H1 (cell line): ENCODE measurements at regions not wholly inside any gene's neighbourhood (a gene's known extent, or its start where the extent isn't known, plus 50 kb on each side); places are given as distances from the start of the nearest gene placed in this dataset.

ENCODE experiments used
- CTCF ChIA-PET: fragments of 300-600 bp; sonication (Branson Sonifier 250); formaldehyde crosslinking; loops from one replicate; lab custom pipeline; 2021; ENCODE audit not compliant: partially characterized antibody; lab: Charles Lee
- POLR2A ChIA-PET: fragments of 300-600 bp; sonication (Branson Sonifier 250); formaldehyde crosslinking; loops from one replicate; lab custom pipeline; 2021; ENCODE audit warnings: inconsistent platforms; ENCODE audit not compliant: partially characterized antibody; lab: Charles Lee
- DNase-seq, 2 experiments: peaks; one replicate each; pipeline versions ENCODE4 v3.0.0 to v3.0.0-alpha.2; 2010 to 2022; ENCODE audit warnings: low spot score in 2 of 2, low read depth in 1 of 2, mixed read lengths in 1 of 2
- FAIRE-seq: peaks from 2 replicates; lab custom pipeline; 2011; peaks lifted over from hg19 to GRCh38; lab: Jason Lieb, UNC
- H2AFZ ChIP-seq: 2 replicates; pipeline ENCODE4 v1.8.1; 2012; ENCODE audit warnings: low read length, inconsistent platforms
- H2AK5ac ChIP-seq: 2 replicates; pipeline ENCODE4 v1.6.1; 2013; ENCODE audit warnings: low read depth, low read length
- H2BK120ac ChIP-seq: replicated peaks from 2 replicates; pipeline ENCODE3; 2013; ENCODE audit warnings: low read depth, low read length, inconsistent platforms
- H2BK12ac ChIP-seq: 2 replicates; pipeline ENCODE4 v1.6.1; 2013; ENCODE audit warnings: low read depth, low read length
- H2BK15ac ChIP-seq: 2 replicates; pipeline ENCODE4 v1.6.1; 2013; ENCODE audit warnings: low read length
- H2BK20ac ChIP-seq: 2 replicates; pipeline ENCODE4 v1.6.1; 2013; ENCODE audit warnings: low read length
- H2BK5ac ChIP-seq: 2 replicates; pipeline ENCODE4 v1.6.1; 2013; ENCODE audit warnings: low read depth, low read length
- H3K14ac ChIP-seq: 2 replicates; pipeline ENCODE4 v1.6.1; 2013; ENCODE audit warnings: inconsistent platforms; ENCODE audit not compliant: insufficient read length
- H3K18ac ChIP-seq: 2 replicates; pipeline ENCODE4 v1.6.1; 2013; ENCODE audit warnings: low read length; ENCODE audit errors: extremely low read depth
- H3K23ac ChIP-seq: 2 replicates; pipeline ENCODE4 v1.6.1; 2013; ENCODE audit warnings: inconsistent platforms; ENCODE audit not compliant: insufficient read length
- H3K23me2 ChIP-seq: 2 replicates; pipeline ENCODE4 v1.6.1; 2013; ENCODE audit warnings: low read depth, low read length
- H3K27ac ChIP-seq: 2 replicates; pipeline ENCODE4 v1.6.1; 2011; ENCODE audit warnings: low read depth, low read length, inconsistent platforms
- H3K27me3 ChIP-seq, 4 experiments: replicated peaks in 1 of 4; 1 replicate in 1 of 4; 2 replicates in 3 of 4; pipeline versions ENCODE4 v1.6.1 to v1.8.1; 2011 to 2013; ENCODE audit warnings: low read length in 3 of 4, mild to moderate bottlenecking in 3 of 4, inconsistent platforms in 2 of 4, mixed read lengths in 2 of 4, moderate library complexity in 1 of 4; ENCODE audit not compliant: control insufficient read depth in 3 of 4, insufficient read depth in 3 of 4; ENCODE audit errors: extremely low read depth in 1 of 4
- H3K36me3 ChIP-seq, 4 experiments: 2 replicates each; pipeline versions ENCODE4 v1.6.1 to v1.8.1; 2011 to 2013; ENCODE audit warnings: mild to moderate bottlenecking in 4 of 4, low read length in 3 of 4, moderate library complexity in 2 of 4, control low read depth in 1 of 4, inconsistent platforms in 1 of 4; ENCODE audit not compliant: insufficient read depth in 4 of 4, control insufficient read depth in 2 of 4
- H3K4ac ChIP-seq: replicated peaks from 2 replicates; pipeline ENCODE3; 2013; ENCODE audit warnings: low read length, low read depth, mixed read lengths, inconsistent platforms; ENCODE audit not compliant: insufficient read length
- H3K4me1 ChIP-seq, 4 experiments: replicated peaks in 1 of 4; 1 replicate in 1 of 4; 2 replicates in 3 of 4; pipeline versions ENCODE4 v1.6.1 to v1.8.1; 2011 to 2013; ENCODE audit warnings: low read length in 3 of 4, inconsistent platforms in 2 of 4, mixed read lengths in 1 of 4; ENCODE audit not compliant: insufficient read depth in 4 of 4, control insufficient read depth in 3 of 4
- H3K4me2 ChIP-seq, 2 experiments: 2 replicates each; pipeline versions ENCODE4 v1.6.1 to v1.8.1; 2011 to 2013; ENCODE audit warnings: low read depth in 2 of 2, low read length in 2 of 2, control low read depth in 1 of 2, inconsistent platforms in 1 of 2, mild to moderate bottlenecking in 1 of 2; ENCODE audit not compliant: insufficient read depth in 1 of 2
- H3K4me3 ChIP-seq, 4 experiments: fragments of 200-600, 300-600 bp in 1 of 4; sonication (generic), shearing (Covaris generic), sonication (Bioruptor Twin) in 1 of 4; 2 replicates each; pipeline versions ENCODE4 v1.5.1 to v1.8.1; 2011 to 2016; ENCODE audit warnings: low read length in 4 of 4, low read depth in 3 of 4, control low read depth in 2 of 4, inconsistent platforms in 2 of 4, mild to moderate bottlenecking in 2 of 4, mixed read lengths in 1 of 4, moderate library complexity in 1 of 4; ENCODE audit not compliant: insufficient read depth in 2 of 4; ENCODE audit errors: extremely low read depth in 1 of 4
- H3K56ac ChIP-seq: replicated peaks from 2 replicates; pipeline ENCODE3; 2013; ENCODE audit warnings: low read depth, mild to moderate bottlenecking, mixed read lengths, low read length, inconsistent platforms; ENCODE audit not compliant: insufficient read length
- H3K79me1 ChIP-seq: 2 replicates; pipeline ENCODE4 v1.6.1; 2013; ENCODE audit warnings: low read depth, low read length, control low read depth
- H3K79me2 ChIP-seq, 2 experiments: 2 replicates each; pipeline versions ENCODE4 v1.6.1 to v1.8.1; 2012 to 2013; ENCODE audit warnings: low read length in 2 of 2, mild to moderate bottlenecking in 2 of 2, inconsistent platforms in 1 of 2; ENCODE audit not compliant: insufficient read depth in 2 of 2, control insufficient read depth in 1 of 2
- H3K9ac ChIP-seq, 4 experiments: replicated peaks in 1 of 4; 1 replicate in 1 of 4; 2 replicates in 3 of 4; pipeline versions ENCODE4 v1.6.1 to v1.8.1; 2011 to 2013; ENCODE audit warnings: low read depth in 3 of 4, low read length in 3 of 4, control low read depth in 2 of 4, mild to moderate bottlenecking in 2 of 4, moderate library complexity in 2 of 4, inconsistent platforms in 1 of 4; ENCODE audit errors: extremely low read depth in 1 of 4
- H3K9me3 ChIP-seq, 2 experiments: 2 replicates each; pipeline versions ENCODE4 v1.6.1 to v1.8.1; 2012 to 2013; ENCODE audit warnings: mild to moderate bottlenecking in 2 of 2, moderate library complexity in 2 of 2, control low read depth in 1 of 2, inconsistent platforms in 1 of 2, low read depth in 1 of 2, low read length in 1 of 2, mixed read lengths in 1 of 2; ENCODE audit not compliant: insufficient read depth in 2 of 2
- H4K20me1 ChIP-seq, 2 experiments: replicated peaks in 1 of 2; 2 replicates each; pipeline versions ENCODE3 to v1.8.1; 2011 to 2013; ENCODE audit warnings: inconsistent platforms in 2 of 2, low read length in 2 of 2, mild to moderate bottlenecking in 1 of 2; ENCODE audit not compliant: insufficient read depth in 2 of 2, control insufficient read depth in 1 of 2
- H4K5ac ChIP-seq: 2 replicates; pipeline ENCODE4 v1.6.1; 2013; ENCODE audit warnings: low read length, low read depth, mixed read lengths, inconsistent platforms; ENCODE audit not compliant: insufficient read length
- H4K8ac ChIP-seq: 2 replicates; pipeline ENCODE4 v1.8.0; 2013; ENCODE audit warnings: mild to moderate bottlenecking, moderate library complexity, low read length, inconsistent platforms; ENCODE audit not compliant: insufficient read depth; ENCODE audit errors: extremely low read depth
- H4K91ac ChIP-seq: replicated peaks from 2 replicates; pipeline ENCODE3; 2013; ENCODE audit warnings: low read length, mixed read lengths, inconsistent platforms; ENCODE audit not compliant: insufficient read length
- EP300 ChIP-seq, 2 experiments: IDR thresholded peaks; 1 replicate in 1 of 2; 2 replicates in 1 of 2; pipeline ENCODE4 v1.6.1; 2011 to 2012; ENCODE audit warnings: low read depth in 2 of 2, low read length in 2 of 2, mild to moderate bottlenecking in 2 of 2, borderline replicate concordance in 1 of 2, inconsistent platforms in 1 of 2, moderate library complexity in 1 of 2
- RAD21 ChIP-seq, 2 experiments: IDR thresholded peaks in 1 of 2; conservative IDR thresholded peaks in 1 of 2; 2 replicates each; pipeline ENCODE4 v1.6.1; 2011; ENCODE audit warnings: low read depth in 2 of 2, low read length in 2 of 2, improper control_type of control experiment in 1 of 2, inconsistent platforms in 1 of 2, mild to moderate bottlenecking in 1 of 2, moderate library complexity in 1 of 2
- WGBS, 2 experiments: shearing (Covaris generic) in 1 of 2; methylation state at CpG; one replicate each; pipeline versions ENCODE4 v1.1.6 to v1.1.7; 2013 to 2015; ENCODE audit warnings: low lambda C conversion rate in 2 of 2, mixed read lengths in 2 of 2, inconsistent platforms in 1 of 2, low coverage in 1 of 2, missing lambda C conversion rate in 1 of 2; ENCODE audit not compliant: insufficient replicate concordance in 2 of 2, insufficient coverage in 1 of 2, insufficient read length in 1 of 2; ENCODE audit errors: extremely low coverage in 1 of 2, missing lambda C conversion rate in 1 of 2; 5-methylcytosine and 5-hydroxymethylcytosine counted together

- FAIRE-seq: no peak
- H3K14ac ChIP-seq: no peak overlapping the region
- H3K23ac ChIP-seq: no peak overlapping the region
- peak in 1 of 2 experiments; percentile 45 for DNase-seq
- WGBS, 2 experiments: 85% methylated on average over 13 of the region's 17 CpGs; no CpG with 5 or more reads in 1 of the 2 experiments
- peak overlapping the region; percentile 24; the same call in 1 of the 2 replicates for H3K18ac ChIP-seq
- H3K36me3 ChIP-seq: no peaks in the 10 kb centered on the region
- no peaks in the 10 kb centered on the region for H3K79me1 ChIP-seq
- H2BK15ac ChIP-seq: no peak overlapping the region
- POLR2A ChIA-PET: interaction anchor here (0.8 to 2.7 kb wide), 2 partner anchors 11 to 92 kb away, joined by 3 to 9 read pairs; partner anchors contain the start of gene ERCC6L2
- H3K4me1 ChIP-seq: peaks cover 0 to 3% (median 1%) of the 10 kb centered on the region in 4 experiments; a peak in 2 of 7 replicates
- H3K4ac ChIP-seq: no peak overlapping the region
- 0 out of 2 replicates have a peak overlapping the region, but pooled peaks have one; percentile 74 for H4K8ac ChIP-seq
- H3K23me2 ChIP-seq: no peaks in the 10 kb centered on the region
- H3K9me3 ChIP-seq: no peaks in the 10 kb centered on the region
- H3K27me3 ChIP-seq: no peaks in the 10 kb centered on the region
- no peak overlapping the region for H2BK120ac ChIP-seq
- CTCF ChIA-PET: interaction anchor here (1.8 kb wide), 1 partner anchor 12 kb away, joined by 4 read pairs; no protein-coding TSS in a partner anchor
- H4K91ac ChIP-seq: no peak overlapping the region
- peak in 1 of 2 experiments; percentile 4; a peak in 1 of 4 replicates for TF ChIP-seq RAD21 (IDR thresholded peaks at IDR 0.05 in 1 of 2, conservative IDR thresholded peaks at IDR 0.05 in 1 of 2; ENCODE audit: low read depth in 2 of 2, low read length in 2 of 2)
- no peak for TF ChIP-seq EP300 (IDR thresholded peaks at IDR 0.05; ENCODE audit: borderline replicate concordance in 1 of 2, low read depth in 2 of 2, low read length in 2 of 2)
- no peaks in the 10 kb centered on the region for H4K20me1 ChIP-seq
- H3K4me2 ChIP-seq: no peak overlapping the region
- no peak overlapping the region for H3K56ac ChIP-seq
- no peak overlapping the region for H3K27ac ChIP-seq
- peak overlapping the region; percentile 49; the same call in 1 of the 2 replicates for H2BK5ac ChIP-seq
- no peak overlapping the region for H2AK5ac ChIP-seq
- H3K9ac ChIP-seq: no peak overlapping the region
- no peak overlapping the region for H3K4me3 ChIP-seq
- no peak overlapping the region for H4K5ac ChIP-seq
- H3K79me2 ChIP-seq: no peaks in the 10 kb centered on the region
- peak overlapping the region; percentile 15; the same call in 1 of the 2 replicates for H2BK20ac ChIP-seq
- no peak overlapping the region for H2AFZ ChIP-seq
- H2BK12ac ChIP-seq: 0 out of 2 replicates have a peak overlapping the region, but pooled peaks have one; percentile 13
These were observed 92.0 kb upstream of the ERCC6L2 start for GRCh38 chr9:95783426-95783975.
